ENCODE measurements at regions not wholly inside any gene's neighbourhood (a gene's known extent, or its start where the extent isn't known, plus 50 kb on each side); places are given as distances from the start of the nearest gene placed in this dataset.

DNA sequence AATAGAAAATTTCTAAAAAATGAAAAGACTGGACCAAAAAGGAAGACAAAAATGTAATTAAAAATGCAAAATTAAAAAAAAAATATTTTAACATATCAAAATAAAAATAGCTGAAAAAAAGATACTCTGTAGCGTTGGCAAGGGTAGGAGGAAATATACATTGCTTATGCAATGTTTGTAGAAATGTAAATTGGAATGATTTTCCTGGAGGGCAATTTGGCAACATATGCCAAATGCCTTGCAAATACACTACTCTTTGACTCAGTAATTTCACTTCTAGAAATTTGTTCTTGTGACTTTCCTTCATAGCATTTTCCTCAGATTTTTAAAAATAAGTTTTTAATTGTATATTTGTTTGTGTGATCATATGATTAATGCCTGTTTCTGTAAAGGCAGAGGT lies 296.6 kb downstream of the ZNF621 start:
- Histone ChIP-seq H3K27me3 (ENCODE audit: insufficient read depth, low read depth, severe bottlenecking) (no peaks in the 10 kb centered on the region), H3K27ac (no peak overlapping the region), H3K9me3 (ENCODE audit: severe bottlenecking) (no peaks in the 10 kb centered on the region), H3K4me3 (ENCODE audit: low read depth, low read length) (no peak overlapping the region), H3K36me3 (no peaks in the 10 kb centered on the region)
- no peak for TF ChIP-seq CTCF (IDR thresholded peaks at IDR 0.05; ENCODE audit: low read depth, low read length)
- DNase-seq, result no peak

- Histone ChIP-seq H3K4me3 (ENCODE audit: low read depth, low read length) (no peak overlapping the region), H3K9me3 (ENCODE audit: severe bottlenecking) (no peaks in the 10 kb centered on the region), H3K36me3 (no peaks in the 10 kb centered on the region), H3K27me3 (ENCODE audit: insufficient read depth, low read depth, severe bottlenecking) (no peaks in the 10 kb centered on the region), H3K27ac (no peak overlapping the region)
- no peak for TF ChIP-seq CTCF (IDR thresholded peaks at IDR 0.05; ENCODE audit: low read depth, low read length)
- DNase-seq, result no peak
Measured at GRCh38 chr3:40827226-40827625, 302.5 kb downstream of the ZNF621 start.

DNA sequence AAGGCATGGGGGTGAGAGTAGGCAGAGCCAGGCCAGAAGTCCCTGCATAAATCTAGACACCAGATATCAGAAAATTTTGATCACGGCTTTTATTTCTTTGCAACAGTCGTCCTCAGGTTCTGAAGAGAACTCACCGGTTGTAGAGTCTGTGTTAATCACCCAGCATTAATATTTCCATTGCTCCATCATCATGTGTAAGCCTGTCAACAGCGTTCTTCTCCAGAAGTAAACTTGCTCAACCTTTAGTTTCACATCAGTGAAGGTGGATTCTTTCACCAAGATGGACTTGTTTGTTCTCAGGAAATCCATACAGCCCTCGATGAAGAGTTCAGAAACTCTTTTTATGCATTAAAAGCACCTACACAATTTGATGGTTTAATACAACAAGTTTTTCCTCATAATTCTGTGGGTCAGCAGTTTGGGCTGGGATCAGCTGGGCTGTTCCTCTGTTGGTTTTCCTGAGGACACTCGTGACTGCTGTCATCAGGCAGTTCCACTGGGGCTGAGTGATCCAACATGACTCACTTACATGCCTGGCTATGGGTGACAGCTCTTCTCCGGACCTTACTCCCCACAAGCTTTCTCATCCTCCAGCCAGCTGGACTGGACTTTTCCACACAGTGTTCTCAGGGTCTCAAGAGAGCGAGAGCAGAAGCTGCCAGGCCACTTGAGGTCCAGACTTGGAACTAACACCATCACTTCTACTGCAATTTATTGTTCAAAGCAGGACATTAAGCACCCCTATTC lies 303.4 kb downstream of the ZNF621 start:
- Histone ChIP-seq H3K27ac (no peak overlapping the region), H3K27me3 (ENCODE audit: insufficient read depth, low read depth, severe bottlenecking) (no peaks in the 10 kb centered on the region), H3K9me3 (ENCODE audit: severe bottlenecking) (no peaks in the 10 kb centered on the region), H3K4me3 (ENCODE audit: low read depth, low read length) (no peak overlapping the region), H3K36me3 (no peaks in the 10 kb centered on the region)
- no peak for DNase-seq
- TF ChIP-seq CTCF (IDR thresholded peaks at IDR 0.05; ENCODE audit: low read depth, low read length), result no peak

DNA sequence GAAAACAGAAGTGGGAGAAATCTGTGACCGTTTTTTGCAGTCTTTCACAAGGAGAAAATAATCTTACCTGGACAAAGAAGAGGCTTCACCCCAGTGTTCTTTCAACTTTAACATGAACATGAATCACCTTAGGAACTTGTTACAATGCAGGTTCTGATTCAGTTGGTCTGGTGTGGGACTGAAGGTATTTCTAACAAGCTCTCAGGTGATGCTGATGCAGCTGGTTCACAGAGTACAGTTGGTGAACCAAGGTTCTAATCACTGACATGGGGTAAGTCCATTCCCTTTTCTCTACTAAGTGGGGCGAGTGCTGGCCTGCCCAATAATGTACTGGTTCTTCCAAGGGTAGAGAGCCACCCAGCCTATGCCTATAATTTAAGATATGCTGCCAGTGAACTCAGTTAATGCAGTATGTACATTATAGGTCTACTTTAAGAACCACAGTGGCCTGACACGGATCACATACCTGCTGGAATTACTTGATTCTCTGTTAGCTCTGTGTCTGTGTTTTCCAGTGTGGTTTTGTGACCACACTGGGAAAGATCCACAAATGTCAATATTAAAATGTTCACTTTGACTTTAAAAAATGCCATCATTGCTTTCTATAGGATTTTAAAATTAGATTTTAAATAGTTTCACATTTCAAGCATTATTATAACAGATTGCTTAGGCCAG lies 304.1 kb downstream of the ZNF621 start:
- no peaks in the 10 kb centered on the region for H3K27me3 ChIP-seq (ENCODE audit: insufficient read depth, low read depth, severe bottlenecking)
- TF ChIP-seq CTCF (IDR thresholded peaks at IDR 0.05; ENCODE audit: low read depth, low read length), result no peak
- no peak overlapping the region for H3K4me3 ChIP-seq (ENCODE audit: low read depth, low read length)
- no peak for DNase-seq
- no peaks in the 10 kb centered on the region for H3K9me3 ChIP-seq (ENCODE audit: severe bottlenecking)
- no peaks in the 10 kb centered on the region for H3K36me3 ChIP-seq
- no peak overlapping the region for H3K27ac ChIP-seq

GRCh38 chr3:40829876-40830275 lies 305.1 kb downstream of the ZNF621 start:
- no peak overlapping the region for H3K4me3 ChIP-seq (ENCODE audit: low read depth, low read length)
- DNase-seq, result no peak

More at GRCh38 chr3:40829876-40830275, 305.1 kb downstream of the ZNF621 start:
- Histone ChIP-seq H3K27ac (no peak overlapping the region), H3K27me3 (ENCODE audit: insufficient read depth, low read depth, severe bottlenecking) (no peaks in the 10 kb centered on the region), H3K9me3 (ENCODE audit: severe bottlenecking) (no peaks in the 10 kb centered on the region), H3K36me3 (no peaks in the 10 kb centered on the region)
- TF ChIP-seq CTCF (IDR thresholded peaks at IDR 0.05; ENCODE audit: low read depth, low read length), result no peak
